BJ (cell line): ENCODE measurements at regions not wholly inside any gene's neighbourhood (a gene's known extent, or its start where the extent isn't known, plus 50 kb on each side); places are given as distances from the start of the nearest gene placed in this dataset.

Source experiments
- CTCF ChIA-PET: fragments of 350-600 bp; formaldehyde crosslinking; extraction: SDS; loops from one replicate; lab custom pipeline; 2021; ENCODE audit warnings: antibody characterized with exemption, inconsistent platforms; lab: Yijun Ruan, JAX
- POLR2A ChIA-PET: fragments of 300-600 bp; sonication (Branson Sonifier 250); formaldehyde crosslinking; extraction: SDS; loops from one replicate; lab custom pipeline; 2021; ENCODE audit warnings: antibody characterized with exemption; lab: Charles Lee
- DNase-seq: peaks from one replicate; pipeline ENCODE4 v3.0.0-alpha.2; 2011; ENCODE audit warnings: low read depth
- H3K27me3 ChIP-seq: 2 replicates; pipeline ENCODE4 v1.6.0; 2011; ENCODE audit warnings: low read length; ENCODE audit not compliant: control insufficient read depth, insufficient read depth
- H3K36me3 ChIP-seq: 2 replicates; pipeline ENCODE4 v1.5.1; 2011; ENCODE audit warnings: low read length; ENCODE audit not compliant: control insufficient read depth, insufficient read depth
- H3K4me3 ChIP-seq: 2 replicates; pipeline ENCODE4 v1.5.1; 2011; ENCODE audit warnings: low read depth, mild to moderate bottlenecking, control low read depth, low read length
- CTCF ChIP-seq: IDR thresholded peaks from 2 replicates; pipeline ENCODE4 v1.5.1; 2011; ENCODE audit warnings: low read depth, mild to moderate bottlenecking, control low read depth, inconsistent platforms, low read length, moderate library complexity; ENCODE audit not compliant: insufficient read depth

GRCh38 chr1:19009882-19010321, 53.4 kb upstream of the IFFO2 start:
- ChIA-PET CTCF (interaction anchor here (0.9 to 2.2 kb wide), 3 partner anchors 10 to 96 kb away, joined by 3 to 11 read pairs (median 6); no protein-coding TSS in a partner anchor), POLR2A (interaction anchor here (0.7 to 1.0 kb wide), 2 partner anchors 11 to 35 kb away, joined by 4 read pairs; no protein-coding TSS in a partner anchor)
- H3K27me3 ChIP-seq = no peaks in the 10 kb centered on the region
- H3K4me3 ChIP-seq = no peak overlapping the region
- no peaks in the 10 kb centered on the region for H3K36me3 ChIP-seq
- TF ChIP-seq CTCF = no peak
- peak; percentile 70 for DNase-seq

GRCh38 chr1:19009126-19009881, 52.8 kb upstream of the IFFO2 start:
- CTCF ChIA-PET = interaction anchor here (0.8 to 2.2 kb wide), 4 partner anchors 10 to 102 kb away, joined by 3 to 11 read pairs (median 4); no protein-coding TSS in a partner anchor

GRCh38 chr1:19007491-19008441, 51.3 kb upstream of the IFFO2 start:
- no peaks in the 10 kb centered on the region for H3K36me3 ChIP-seq
- CTCF ChIA-PET = interaction anchor here (2.2 kb wide), 1 partner anchor 94 kb away, joined by 11 read pairs; no protein-coding TSS in a partner anchor
- no peak for DNase-seq
- no peaks in the 10 kb centered on the region for H3K27me3 ChIP-seq
- H3K4me3 ChIP-seq = no peak overlapping the region
- no peak for TF ChIP-seq CTCF
- POLR2A ChIA-PET = no interaction called here

More at GRCh38 chr1:19009126-19009881, 52.8 kb upstream of the IFFO2 start:
- Histone ChIP-seq H3K27me3 (no peaks in the 10 kb centered on the region), H3K36me3 (no peaks in the 10 kb centered on the region), H3K4me3 (no peak overlapping the region)
- TF ChIP-seq CTCF = no peak
- POLR2A ChIA-PET = interaction anchor here (0.7 to 1.0 kb wide), 3 partner anchors 11 to 40 kb away, joined by 4 read pairs; no protein-coding TSS in a partner anchor
- DNase-seq = no peak

- no peaks in the 10 kb centered on the region for H3K27me3 ChIP-seq
- CTCF ChIA-PET = no interaction called here
- no peak for DNase-seq
- POLR2A ChIA-PET = no interaction called here
- H3K36me3 ChIP-seq = no peaks in the 10 kb centered on the region
- no peak for TF ChIP-seq CTCF
- no peak overlapping the region for H3K4me3 ChIP-seq
These were observed 50.4 kb upstream of the IFFO2 start for GRCh38 chr1:19006837-19007271.
